ENCODE measurements at regions not wholly inside any gene's neighbourhood (a gene's known extent, or its start where the extent isn't known, plus 50 kb on each side); places are given as distances from the start of the nearest gene placed in this dataset.
"Not testable (repeated sequence)": the region's sequence is repeated elsewhere in the genome, so short reads cannot be mapped to it uniquely, and the experiment has no call there.

DNA sequence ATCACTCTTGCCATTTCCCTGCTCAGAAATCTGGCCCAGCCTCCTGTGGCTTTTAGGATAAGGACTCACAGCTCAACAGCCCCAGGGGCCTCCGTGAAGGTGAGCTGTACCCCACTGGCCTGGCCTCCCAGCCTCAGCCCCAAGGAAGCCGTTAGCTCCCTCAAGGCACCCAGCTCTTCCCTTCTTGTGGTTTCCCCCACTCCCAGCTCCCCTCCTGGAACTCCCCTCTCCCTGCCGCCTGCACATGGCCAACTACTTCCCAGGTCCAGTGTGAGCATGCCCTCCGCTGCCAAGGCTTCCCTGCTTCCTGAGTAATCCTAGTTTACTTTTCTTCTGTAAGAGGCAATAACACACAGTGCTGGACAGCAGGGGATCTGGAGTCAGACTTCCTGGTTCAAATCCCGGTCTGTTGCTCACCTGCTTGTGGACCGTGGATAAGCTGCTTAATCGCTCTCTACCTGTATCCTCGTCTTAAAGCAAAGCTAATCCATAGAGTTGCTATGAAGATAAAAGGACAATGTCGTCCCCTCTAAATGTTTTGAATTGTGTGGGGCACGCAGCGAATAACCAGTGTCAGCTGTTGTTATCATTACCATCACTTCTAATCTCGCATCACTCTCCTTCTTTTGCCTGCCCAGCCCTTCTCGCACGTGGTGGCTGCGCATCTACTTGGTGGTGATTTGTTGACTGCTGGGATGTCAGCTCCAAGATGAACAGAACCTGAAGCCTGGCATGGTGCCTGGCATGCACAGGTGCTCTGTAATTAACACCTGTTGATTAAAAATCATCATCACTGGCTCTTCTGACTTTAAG, 86.6 kb downstream of the C5orf15 start:
- DNase-seq, result no peak

DNA sequence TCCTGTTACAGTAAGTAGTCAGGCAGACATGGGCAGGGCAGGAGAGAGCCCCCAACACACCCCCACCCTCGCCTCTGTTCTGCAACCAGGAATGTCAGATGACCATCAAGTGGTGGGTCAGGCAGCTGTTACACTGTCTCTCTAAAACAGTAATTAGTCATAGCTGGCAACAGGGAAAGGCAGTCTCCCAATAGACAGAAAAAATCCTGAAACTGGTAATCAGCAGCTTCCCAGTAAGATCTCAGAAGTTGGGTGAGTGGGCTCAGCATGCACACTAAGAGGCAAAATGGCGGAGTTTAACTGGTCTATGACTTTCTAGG, 90.2 kb downstream of the C5orf15 start:
- no peak for DNase-seq

DNA sequence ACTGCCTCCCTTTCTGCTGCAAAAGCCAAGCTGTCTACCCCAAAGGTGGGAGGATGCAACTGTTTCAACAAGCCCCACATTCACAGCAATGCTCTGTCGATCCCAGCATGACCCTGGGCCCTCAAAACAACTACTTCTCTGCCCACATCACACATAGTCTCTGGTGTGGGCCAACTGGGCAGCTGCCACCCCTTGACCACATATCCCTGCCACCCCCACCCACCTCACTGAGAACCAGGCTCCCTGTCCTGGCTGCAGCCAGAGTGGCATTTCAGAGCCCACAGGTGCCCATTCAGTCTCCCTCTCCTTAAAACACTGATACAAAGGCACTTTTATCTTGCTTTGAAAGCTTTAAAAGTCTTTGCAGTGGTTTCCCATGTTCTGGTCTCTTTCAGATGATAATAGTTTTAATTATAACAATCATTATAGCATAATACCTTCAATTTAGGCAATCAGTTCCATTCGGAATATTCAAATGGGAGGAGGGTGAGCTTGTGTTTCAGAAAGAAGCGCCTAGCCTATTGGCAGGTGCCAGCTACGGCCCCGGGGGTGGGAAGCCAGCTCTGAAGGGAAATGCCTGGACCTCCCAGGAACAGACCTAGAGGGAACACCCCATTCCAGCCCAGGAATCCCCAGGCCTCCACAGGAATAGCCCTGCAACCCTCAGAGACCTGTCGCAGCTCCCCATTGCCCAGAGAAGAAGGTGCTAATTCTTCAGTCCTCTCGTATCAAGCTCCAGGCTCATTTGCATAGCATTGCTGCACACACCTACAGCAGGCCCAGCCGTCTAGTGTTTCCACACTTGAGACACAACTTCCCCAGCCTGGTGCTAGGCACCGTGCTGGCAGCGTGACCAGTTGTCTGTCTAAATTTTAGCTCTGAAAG, 90.8 kb downstream of the C5orf15 start:
- no peak for DNase-seq

DNA sequence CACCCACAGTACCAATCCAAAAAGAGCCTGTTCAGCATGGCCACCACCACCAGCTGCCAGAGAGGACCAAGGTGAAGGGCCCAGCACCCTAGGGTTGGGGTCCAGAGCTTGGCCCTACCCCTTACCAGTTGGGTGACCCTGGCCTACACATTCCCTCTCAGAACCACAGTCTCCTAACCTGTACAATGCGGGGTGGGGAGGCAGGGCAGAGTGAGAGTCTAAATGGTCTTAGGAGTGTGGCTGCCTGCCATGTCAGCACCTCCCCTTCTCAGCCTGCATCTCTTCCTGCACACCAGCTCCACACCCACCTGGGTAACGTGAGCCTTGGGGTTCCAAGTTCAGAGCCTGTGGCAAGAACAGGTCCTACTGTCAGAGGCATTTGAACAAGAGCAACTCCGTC, 92.2 kb downstream of the C5orf15 start:
- no peak for DNase-seq

DNA sequence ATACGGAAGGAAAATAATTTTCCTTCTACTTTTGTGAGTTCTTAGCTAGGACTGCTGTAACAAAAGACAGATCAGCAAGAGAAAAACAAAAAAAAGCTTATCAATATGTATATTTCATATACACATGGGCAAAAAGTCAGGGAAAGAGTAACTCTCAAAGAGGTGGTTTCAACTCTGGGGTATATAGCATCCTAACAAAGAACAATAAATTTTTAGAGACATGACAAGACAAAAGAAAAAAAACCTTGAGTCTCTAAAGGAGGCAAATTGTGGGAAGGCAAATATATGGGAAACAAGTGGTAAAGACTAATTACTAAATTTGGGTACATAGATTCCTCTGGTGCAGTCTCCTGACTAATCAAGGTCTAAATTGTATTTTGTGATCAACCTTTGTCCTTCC, 93.2 kb downstream of the C5orf15 start:
- no peak for DNase-seq

DNA sequence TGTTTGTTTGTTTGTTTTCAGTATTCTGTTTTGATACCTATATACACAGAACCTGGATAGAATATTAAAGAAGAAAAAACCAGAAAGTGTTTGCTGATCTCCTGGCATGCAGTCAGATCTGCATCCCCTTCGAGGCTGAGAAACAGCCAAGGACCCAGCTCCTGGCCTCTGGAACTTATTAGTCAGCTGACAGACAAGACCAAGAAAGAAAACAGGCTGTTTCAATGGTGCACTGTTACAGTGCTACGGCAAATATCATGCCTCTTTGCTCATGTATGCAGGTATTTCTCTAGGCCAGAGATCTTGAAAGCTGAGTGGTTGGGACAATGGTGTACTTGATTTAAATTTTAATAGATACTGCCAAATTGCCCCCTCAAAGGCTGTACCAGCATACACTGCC, 95.0 kb downstream of the C5orf15 start:
- no peak for DNase-seq

DNA sequence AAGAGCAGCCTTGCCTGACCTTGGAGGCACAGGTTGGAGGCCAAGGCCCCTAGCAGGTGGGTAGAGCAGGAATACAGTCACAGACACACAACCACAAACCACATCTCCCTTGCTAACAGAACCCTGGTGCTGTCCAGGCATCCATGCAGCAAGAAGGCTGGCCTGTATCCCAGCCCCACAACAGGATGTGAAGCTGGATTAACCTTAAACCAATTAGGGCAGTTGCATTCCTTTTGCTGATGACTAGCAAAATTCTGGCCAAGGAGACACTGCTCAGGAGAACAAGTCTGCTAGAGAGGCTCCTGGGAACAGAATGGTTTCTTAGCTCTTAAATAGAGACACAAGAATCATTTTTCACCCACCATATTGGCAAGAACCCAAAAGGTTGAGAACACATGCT, 97.8 kb downstream of the C5orf15 start:
- no peak for DNase-seq

DNA sequence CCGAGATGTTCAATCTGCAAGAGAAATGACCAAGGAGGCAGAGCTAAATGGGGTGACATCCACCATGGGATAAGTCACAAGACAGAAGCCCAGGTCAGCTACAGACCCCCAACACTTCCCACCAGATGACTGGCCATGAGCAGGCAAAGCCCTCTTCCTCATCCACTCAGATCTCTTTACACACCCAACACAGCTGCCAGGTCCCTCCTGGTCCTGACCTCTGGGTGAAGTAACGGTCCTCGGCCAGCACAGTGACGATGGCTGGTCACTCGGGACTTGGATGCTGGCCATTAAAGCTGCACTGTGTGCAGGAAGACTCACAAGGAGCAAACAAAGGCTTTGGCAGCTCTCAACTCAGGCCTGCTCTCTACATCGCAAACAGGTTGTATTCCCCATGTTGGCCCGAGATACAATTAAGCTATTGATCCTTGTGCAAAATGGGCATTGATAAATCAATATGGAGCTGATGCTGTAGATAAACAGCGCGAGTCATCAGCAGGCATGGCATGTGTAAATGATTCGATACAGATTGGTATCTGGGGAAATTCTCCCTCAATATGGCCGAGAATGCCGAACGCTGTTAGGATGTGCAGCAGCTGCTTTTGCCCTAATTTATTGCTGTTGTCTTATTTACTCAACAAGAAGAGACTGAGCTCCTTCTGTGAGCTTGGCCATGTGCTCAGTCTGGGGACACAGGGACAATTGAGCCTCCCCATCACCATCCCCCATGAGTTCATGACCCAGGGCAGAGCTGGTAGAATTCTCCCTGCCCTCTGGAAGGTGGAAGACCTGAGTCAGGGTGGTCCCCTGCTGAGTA, 98.7 kb downstream of the C5orf15 start:
- peak; percentile 38 for DNase-seq

DNA sequence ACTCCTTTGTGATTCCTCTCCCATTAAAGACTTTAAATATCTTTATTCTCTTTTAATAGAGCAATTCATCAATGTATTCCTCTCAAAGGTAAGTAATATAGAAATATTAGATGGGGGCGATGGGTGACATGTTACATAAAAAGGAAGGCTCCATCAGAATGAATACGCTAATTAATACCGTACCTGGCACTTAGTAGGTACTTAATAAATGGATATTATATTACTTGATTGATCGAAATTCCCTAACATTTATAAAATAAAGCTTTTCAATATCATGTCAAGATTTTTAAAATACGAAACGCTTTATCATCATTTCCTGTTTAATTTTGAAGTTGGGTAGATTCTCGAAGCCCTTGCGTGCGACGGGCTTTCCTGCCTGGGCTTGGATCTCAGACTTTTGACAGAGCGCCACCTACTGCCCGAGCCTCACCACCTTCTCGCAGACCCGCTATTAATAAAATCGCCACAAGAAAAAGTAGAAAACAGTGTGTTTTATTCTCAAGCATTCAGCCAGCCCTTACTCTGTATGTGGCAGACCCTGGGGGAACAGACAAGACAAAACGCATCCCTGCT, 99.4 kb downstream of the C5orf15 start:
- DNase-seq, result peak; percentile 88

DNA sequence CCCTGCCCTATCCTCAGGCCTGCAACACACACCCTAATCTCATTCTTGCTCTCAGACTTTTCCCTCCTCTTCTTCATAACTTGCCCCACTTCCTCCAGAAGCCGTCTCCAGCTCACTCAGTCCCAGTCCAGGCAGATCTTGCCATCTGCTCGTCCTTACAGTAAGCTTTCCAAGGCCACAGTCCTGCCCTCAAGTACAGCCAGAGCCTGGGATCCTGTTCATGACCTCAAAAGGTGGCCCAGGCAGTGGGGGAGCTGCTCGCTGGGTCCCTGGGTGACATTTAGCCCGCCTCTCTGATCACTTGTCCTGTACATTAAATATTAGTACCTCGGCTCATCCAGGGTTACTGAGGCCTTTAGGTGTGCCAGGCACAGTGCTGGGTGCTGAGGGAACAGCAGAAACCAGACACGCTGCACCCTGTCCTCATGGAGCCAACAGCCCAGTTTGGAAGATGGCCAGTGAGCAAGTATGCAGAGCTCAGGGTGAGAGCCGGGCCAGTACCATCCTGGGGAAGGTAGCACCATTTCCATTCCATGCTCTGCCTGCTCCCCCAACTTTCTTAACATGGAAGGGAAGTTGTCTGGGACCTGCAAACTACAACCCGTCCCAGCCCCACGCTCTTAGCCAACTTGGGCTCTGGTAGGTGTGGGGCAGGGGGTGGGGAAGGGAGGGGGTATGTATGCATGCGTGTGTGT, 100.4 kb downstream of the C5orf15 start:
- DNase-seq, result no peak

DNA sequence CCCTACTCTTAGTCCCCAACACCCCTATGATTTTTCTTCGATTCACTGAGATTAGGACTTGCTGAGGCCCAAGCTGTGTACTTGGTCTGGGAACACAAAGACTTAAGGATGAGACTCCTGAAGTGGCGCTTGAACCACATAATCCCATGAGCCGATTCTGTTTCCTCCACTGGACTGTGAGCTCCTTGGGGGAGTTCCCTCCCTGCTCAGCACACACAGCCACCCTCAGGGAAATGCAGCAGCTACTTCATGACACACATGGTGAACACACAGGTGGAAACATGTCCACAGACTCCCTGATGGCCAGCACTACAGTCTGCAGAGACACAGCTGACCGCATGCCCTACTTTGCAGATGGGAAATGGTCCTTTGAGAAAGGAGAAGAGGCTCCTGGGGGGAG, 101.1 kb downstream of the C5orf15 start:
- no peak for DNase-seq

DNA sequence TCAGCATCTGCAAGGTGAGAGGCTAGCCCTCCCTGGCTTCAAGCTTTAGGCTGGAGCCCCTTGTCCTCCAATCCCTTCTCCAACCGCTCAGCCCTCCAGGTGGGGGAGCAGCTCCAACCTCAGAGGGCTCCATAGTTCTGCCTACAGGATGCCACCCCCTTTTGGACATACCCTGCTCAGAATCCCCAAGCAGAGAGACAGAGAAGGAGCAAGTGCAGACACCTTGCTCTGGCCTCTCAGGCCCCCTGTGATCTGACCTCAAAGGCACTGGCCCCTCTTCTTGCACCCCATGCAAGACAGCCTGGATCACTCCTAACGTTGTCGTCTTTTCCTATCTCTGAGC, 101.6 kb downstream of the C5orf15 start:
- DNase-seq, result no peak

DNA sequence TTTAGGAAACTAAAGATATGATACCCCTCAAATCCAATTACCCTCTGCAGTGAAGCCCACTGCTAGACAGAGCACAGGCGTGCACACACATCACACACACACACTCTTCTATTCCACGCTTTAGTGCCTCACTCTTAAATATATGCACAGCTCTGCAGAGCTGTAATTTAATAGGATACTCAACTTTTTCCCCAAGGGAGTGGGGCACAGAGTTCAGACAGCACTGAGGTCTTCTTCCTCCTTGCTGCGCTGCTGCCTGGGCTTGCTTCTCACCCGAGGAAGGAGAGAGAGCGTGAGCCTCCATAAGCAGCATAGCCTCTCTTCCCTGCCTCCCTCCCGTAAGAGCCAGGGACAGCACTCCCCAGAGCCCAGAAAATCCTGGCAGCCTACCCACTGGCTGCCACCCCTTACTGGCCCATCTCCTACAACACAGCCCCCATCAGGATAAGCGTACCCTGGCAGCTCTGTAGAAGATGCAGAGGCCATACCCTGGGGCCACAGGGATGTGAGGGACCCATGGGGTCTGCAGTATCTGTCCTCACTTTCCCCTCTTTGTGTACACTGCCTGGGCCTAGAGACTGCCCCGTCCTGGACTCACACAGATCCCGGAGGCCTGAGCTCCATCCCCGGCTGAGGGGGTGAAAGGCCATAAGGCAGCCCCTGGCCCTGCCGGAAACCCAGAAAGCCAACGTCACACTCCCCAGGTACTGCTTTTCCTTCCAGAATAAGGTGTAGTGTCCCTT, 102.1 kb downstream of the C5orf15 start:
- no peak for DNase-seq

DNA sequence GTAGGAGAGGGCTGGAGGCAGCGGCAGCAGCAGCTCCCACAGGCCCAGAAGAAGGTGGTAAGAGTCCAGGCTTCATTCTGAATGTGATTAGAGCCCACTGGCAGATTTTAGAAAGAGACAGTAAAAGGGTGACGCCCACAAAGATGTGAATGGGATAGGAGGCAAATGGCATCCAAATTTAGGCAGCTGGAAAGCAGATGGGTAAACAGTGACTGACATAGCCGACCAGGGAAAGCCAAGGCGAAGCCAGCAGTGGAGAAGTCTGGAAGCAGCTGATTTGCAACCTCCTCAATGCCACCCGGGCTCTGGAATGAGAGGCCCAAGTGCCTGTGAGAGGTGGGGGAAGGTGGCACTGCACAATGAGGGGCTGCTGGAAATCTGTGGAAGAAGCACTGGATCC, 103.3 kb downstream of the C5orf15 start:
- no peak for DNase-seq

DNA sequence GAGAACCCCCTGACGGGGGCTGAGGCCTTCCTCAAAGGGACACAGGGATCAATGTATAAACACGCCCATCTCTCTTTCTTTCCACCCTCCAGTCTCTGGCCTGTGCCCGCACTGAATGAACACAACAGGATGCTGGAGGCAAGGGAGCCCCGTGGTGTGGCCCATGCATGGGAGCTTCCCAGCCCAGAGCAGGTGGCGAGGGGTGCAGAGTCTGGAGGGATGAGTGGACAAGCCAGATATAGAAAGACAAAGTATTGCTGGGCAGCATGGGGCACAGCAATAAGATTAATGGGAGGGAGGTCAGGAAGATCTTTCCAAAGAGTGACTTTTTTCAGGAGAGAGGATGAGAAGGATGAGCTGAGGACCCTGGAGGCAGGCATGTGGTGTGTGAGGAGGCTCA, 103.7 kb downstream of the C5orf15 start:
- DNase-seq, result no peak

DNA sequence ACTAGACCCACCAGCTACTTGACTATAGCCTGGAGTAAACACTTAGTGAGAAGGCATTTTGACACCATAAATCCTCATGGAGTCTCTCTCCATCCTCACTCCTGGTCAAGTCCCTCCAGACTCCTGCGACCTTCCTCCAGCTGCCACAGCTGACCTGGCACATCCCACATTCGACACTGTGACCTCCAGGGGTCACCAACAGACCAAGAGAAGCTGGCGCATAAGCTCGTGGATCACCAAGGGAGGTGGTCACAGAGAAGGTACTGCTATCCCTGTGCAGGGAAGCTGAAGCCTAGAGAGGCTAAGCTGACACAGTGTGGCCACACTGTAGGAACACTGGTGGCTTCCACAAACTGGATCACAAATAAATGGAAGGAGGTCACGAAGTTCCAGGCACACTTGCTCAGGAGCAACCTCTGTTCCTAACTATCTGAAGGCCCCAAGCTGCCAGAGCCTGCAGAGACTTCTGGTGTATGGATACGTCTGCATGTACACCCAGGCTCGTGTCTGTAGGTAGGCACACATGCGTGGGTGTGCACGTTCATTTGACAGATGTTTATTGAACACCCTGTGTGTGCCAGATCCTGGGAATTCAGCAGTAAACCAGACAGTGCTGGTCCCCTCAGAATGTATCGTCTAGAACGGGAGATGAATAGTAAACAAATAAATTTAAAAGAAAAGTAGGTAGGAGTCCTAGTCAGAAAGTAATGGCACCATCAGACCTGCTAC, 104.4 kb downstream of the C5orf15 start:
- DNase-seq, result no peak

DNA sequence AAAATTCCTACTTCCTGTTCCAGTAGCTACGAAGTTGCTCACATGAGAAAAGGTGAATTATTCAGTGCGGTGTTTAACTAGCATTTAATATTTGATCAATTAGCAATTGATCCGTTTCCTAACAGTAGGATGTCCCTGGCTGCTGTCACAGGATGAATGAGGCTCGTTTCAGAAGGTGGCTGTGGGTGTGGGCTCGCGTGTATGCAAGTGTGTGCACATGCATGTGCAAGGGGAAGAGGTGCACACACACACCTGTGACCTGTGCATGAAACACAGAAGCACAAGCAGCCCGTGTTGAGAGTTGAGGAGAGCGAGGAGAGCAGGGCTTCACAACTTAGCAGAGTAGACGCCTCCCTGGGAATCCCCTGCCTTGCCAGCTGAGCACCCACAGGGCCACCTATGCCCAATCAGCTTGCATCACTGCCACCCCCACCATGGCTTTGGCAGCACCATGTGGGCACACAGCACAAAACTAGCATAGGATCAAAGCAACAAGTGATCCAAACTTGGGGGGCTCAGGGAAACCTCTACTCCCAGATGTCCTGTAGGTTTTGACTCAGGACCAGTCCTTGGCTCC, 107.2 kb downstream of the C5orf15 start:
- DNase-seq, result no peak

DNA sequence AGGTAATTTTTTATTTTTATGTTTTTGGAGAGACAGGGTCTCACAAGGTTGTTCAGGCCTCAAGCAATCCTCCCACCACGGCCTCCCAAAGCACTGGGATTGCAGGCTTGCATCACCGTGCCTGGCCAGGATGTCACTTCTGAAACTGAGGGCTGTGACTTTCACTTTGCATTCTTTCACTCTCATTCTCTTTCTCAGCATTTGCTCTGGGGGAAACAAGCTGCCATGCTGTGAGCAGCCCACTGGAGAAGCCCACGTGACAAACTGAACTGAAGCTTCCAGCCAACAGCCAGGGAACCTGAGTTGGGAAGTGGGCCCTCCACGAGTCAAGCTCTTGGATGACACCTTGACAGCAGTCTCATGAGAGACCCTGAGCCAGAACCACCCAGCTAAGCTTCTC, 109.4 kb downstream of the C5orf15 start:
- no peak for DNase-seq

DNA sequence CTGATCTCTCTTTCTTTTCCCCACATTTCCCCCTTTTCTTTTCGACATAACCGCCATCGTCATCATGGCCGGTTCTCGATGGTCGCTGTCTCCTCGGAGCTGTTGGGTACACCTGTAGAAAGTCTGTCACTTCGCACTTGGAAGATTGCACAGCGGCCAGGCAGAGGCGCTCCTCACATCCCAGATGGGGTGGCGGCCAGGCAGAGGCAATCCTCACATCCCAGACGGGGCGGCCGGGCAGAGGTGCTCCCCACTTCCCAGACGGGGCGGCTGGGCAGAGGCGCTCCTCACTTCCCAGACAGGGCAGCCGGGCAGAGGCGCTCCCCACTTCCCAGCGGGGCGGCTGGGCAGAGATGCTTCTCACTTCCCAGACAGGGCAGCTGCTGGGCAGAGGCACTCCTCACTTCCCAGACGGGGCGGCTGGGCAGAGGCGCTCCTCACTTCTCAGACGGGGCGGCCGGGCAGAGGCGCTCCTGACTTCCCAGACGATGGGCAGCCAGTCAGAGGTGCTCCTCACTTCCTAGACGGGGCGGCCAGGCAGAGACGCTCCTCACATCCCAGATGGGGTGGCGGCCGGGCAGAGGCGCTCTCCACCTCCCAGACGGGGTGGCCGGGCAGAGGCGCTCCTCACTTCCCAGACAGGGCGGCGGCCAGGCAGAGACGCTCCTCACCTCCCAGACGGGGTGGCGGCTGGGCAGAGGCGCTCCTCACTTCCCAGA, 110.7 kb downstream of the C5orf15 start:
- DNase-seq, result not testable (repeated sequence)

DNA sequence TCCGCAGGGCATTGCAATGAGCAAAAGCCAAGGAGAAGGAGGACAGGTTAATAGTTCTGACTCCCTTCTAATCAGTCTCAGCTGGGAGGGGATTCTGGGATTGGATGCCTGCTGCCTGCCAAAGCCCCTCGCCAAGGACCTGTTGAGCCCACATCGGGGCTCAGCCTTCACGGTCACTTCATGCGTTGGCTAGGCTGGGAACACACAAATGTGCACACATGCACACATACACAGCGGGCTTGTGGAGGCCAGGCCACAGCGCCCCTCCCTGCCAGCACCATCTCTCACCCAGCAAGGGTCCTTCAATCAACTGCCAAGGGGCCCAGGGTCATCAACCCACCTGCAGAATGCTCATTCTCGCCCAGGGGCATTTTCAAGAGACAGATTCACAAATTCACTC, 113.9 kb downstream of the C5orf15 start:
- no peak for DNase-seq

All from dermis blood vessel endothelial cell (primary cell).